GM12878 (cell line): ENCODE measurements at regions not wholly inside any gene's neighbourhood (a gene's known extent, or its start where the extent isn't known, plus 50 kb on each side); places are given as distances from the start of the nearest gene placed in this dataset.

ENCODE experiments used
- ATAC-seq: fragments of 200-7000 bp; cut with Tn5 transposase; 3 replicates; pipeline ENCODE4 v1.9.1; 2020; ENCODE audit warnings: mild to moderate bottlenecking, moderate library complexity
- BruUV-seq: library from RNA; stranded (reverse); fragments of 400-500 nt; replicated peaks from 2 replicates; lab custom pipeline; 2021; lab: Mats Ljungman, UMichigan
- CTCF ChIA-PET: fragments of 300-600 bp; sonication (Branson Sonifier 250); formaldehyde crosslinking; extraction: SDS; loops from one replicate; lab custom pipeline; 2021; ENCODE audit warnings: inconsistent platforms; lab: Yijun Ruan, JAX
- POLR2A ChIA-PET: fragments of 350-600 bp; formaldehyde crosslinking; extraction: SDS; loops from one replicate; lab custom pipeline; 2021; ENCODE audit warnings: inconsistent platforms; lab: Charles Lee
- RAD21 ChIA-PET: fragments of 300-600 bp; sonication (Branson Sonifier 250); formaldehyde crosslinking; loops from one replicate; lab custom pipeline; 2023; ENCODE audit warnings: antibody characterized with exemption; ENCODE audit not compliant: unreplicated experiment; lab: Charles Lee
- SMC1A ChIA-PET: fragments of 300-600 bp; sonication (Branson Sonifier 250); formaldehyde crosslinking; loops from one replicate; lab custom pipeline; 2023; ENCODE audit not compliant: unreplicated experiment, uncharacterized antibody; lab: Charles Lee
- DNase-seq: peaks from one replicate; pipeline ENCODE4 v3.0.0-alpha.2; 2011; ENCODE audit warnings: low read depth, low spot score
- FAIRE-seq: peaks from 3 replicates; lab custom pipeline; 2011; peaks lifted over from hg19 to GRCh38; lab: Jason Lieb, UNC
- H2AFZ ChIP-seq: 2 replicates; pipeline ENCODE4 v1.6.0; 2011; ENCODE audit warnings: low read depth, low read length, control low read depth; ENCODE audit not compliant: control insufficient read depth
- H3K27ac ChIP-seq: 2 replicates; pipeline ENCODE4 v1.5.1; 2011; ENCODE audit warnings: control low read depth; ENCODE audit not compliant: control insufficient read depth, insufficient read depth
- H3K27me3 ChIP-seq, 2 experiments: replicated peaks in 1 of 2; 2 replicates each; pipeline versions ENCODE4 v1.6.0 to v1.6.1; 2011; ENCODE audit warnings: low read length in 1 of 2; ENCODE audit not compliant: control insufficient read depth in 2 of 2, insufficient read depth in 2 of 2
- H3K36me3 ChIP-seq, 2 experiments: 2 replicates each; pipeline ENCODE4 v1.5.1; 2011; ENCODE audit warnings: low read length in 1 of 2; ENCODE audit not compliant: control insufficient read depth in 2 of 2, insufficient read depth in 2 of 2
- H3K4me1 ChIP-seq: 2 replicates; pipeline ENCODE4 v1.6.1; 2011; ENCODE audit warnings: mild to moderate bottlenecking, low read length, moderate library complexity, mixed read lengths; ENCODE audit not compliant: control insufficient read depth, insufficient read depth
- H3K4me2 ChIP-seq: 2 replicates; pipeline ENCODE4 v1.6.0; 2011; ENCODE audit warnings: control low read depth; ENCODE audit not compliant: control insufficient read depth, insufficient read depth
- H3K4me3 ChIP-seq: fragments of 200-600 bp; sonication (generic); 2 replicates; pipeline ENCODE4 v1.5.1; 2016
- H3K79me2 ChIP-seq: 2 replicates; pipeline ENCODE4 v1.6.0; 2011; ENCODE audit warnings: low read length; ENCODE audit not compliant: control insufficient read depth, insufficient read depth
- H3K9ac ChIP-seq: 2 replicates; pipeline ENCODE4 v1.8.0; 2011; ENCODE audit warnings: low read length, control low read depth, mixed read lengths; ENCODE audit not compliant: control insufficient read depth, insufficient read depth
- H3K9me3 ChIP-seq: replicated peaks from 3 replicates; pipeline ENCODE4 v1.5.1; 2011; ENCODE audit warnings: mild to moderate bottlenecking, low read length; ENCODE audit not compliant: control insufficient read depth, insufficient read depth
- H4K20me1 ChIP-seq: 2 replicates; pipeline ENCODE4 v1.6.0; 2011; ENCODE audit not compliant: control insufficient read depth, insufficient read depth
- BCL11A ChIP-seq: IDR thresholded peaks from 2 replicates; pipeline ENCODE4 v1.6.1; 2011; ENCODE audit warnings: low read depth, low read length
- CHD1 ChIP-seq: IDR thresholded peaks from 2 replicates; pipeline ENCODE4 v1.6.1; 2012; ENCODE audit warnings: low read depth, low read length, improper control_type of control experiment
- FOS ChIP-seq: IDR thresholded peaks from 3 replicates; pipeline ENCODE4 v1.6.1; 2011; ENCODE audit warnings: borderline replicate concordance; ENCODE audit not compliant: insufficient read length; ENCODE audit errors: extremely low read depth
- FOXK2 ChIP-seq: fragments of 450-650 bp; IDR thresholded peaks from 2 replicates; pipeline ENCODE4 v1.6.1; 2017; ENCODE audit warnings: mild to moderate bottlenecking, moderate library complexity
- NR2F1 ChIP-seq: fragments of 450-650 bp; conservative IDR thresholded peaks from 2 replicates; pipeline ENCODE4 v1.6.1; 2017; ENCODE audit warnings: mild to moderate bottlenecking
- RB1 ChIP-seq: fragments of 450-650 bp; formaldehyde crosslinking; IDR thresholded peaks from 2 replicates; pipeline ENCODE4 v1.6.1; 2017; ENCODE audit warnings: mild to moderate bottlenecking, borderline replicate concordance
- RBBP5 ChIP-seq: fragments of 200-600 bp; sonication (generic); conservative IDR thresholded peaks from 2 replicates; pipeline ENCODE4 v1.6.1; 2016
- RCOR1 ChIP-seq: conservative IDR thresholded peaks from 2 replicates; pipeline ENCODE4 v1.6.1; 2012; ENCODE audit warnings: low read depth, low read length, improper control_type of control experiment
- SP1 ChIP-seq: IDR thresholded peaks from one replicate; pipeline ENCODE4 v1.6.1; 2011; ENCODE audit warnings: low read depth, low read length
- SRF ChIP-seq, 2 experiments: IDR thresholded peaks; 2 replicates each; pipeline ENCODE4 v1.6.1; 2011; ENCODE audit warnings: low read depth in 2 of 2, low read length in 2 of 2, mild to moderate bottlenecking in 1 of 2, moderate library complexity in 1 of 2
- SUPT20H ChIP-seq: IDR thresholded peaks from 2 replicates; pipeline ENCODE4 v1.6.1; 2011; ENCODE audit warnings: low read depth, mild to moderate bottlenecking, low read length, moderate library complexity, borderline replicate concordance; ENCODE audit not compliant: control insufficient read depth
- TARDBP ChIP-seq: IDR thresholded peaks from 2 replicates; pipeline ENCODE4 v1.6.1; 2016; ENCODE audit warnings: borderline replicate concordance
- WRNIP1 ChIP-seq: IDR thresholded peaks from 2 replicates; pipeline ENCODE4 v1.6.1; 2011; ENCODE audit warnings: low read depth, low read length, improper control_type of control experiment, borderline replicate concordance
- WGBS: methylation state at CpG from one replicate; pipeline ENCODE4 v1.1.6; 2016; ENCODE audit warnings: low lambda C conversion rate; ENCODE audit not compliant: insufficient replicate concordance, insufficient coverage; ENCODE audit errors: missing lambda C conversion rate; 5-methylcytosine and 5-hydroxymethylcytosine counted together
- in situ Hi-C: fragments of 300-500 bp; cut with MboI; formaldehyde crosslinking; loops from 9 replicates; pipeline ENCODE4 v1.14.3; 2018; ENCODE audit warnings: mixed read lengths
- intact Hi-C: fragments of 100-400 bp; cut with micrococcal nuclease; formaldehyde crosslinking; loops from one replicate; pipeline ENCODE4 v1.14.2; 2022; ENCODE audit not compliant: unreplicated experiment

GRCh38 chr1:2944705-2945104 lies 76.6 kb upstream of the ACTRT2 start:
- SMC1A ChIA-PET, result no interaction called here
- CTCF ChIA-PET, result no interaction called here
- ATAC-seq (no peak), FAIRE-seq (no peak), DNase-seq (no peak)
- no TSS peak for BruUV-seq
- Histone ChIP-seq H3K4me3 (no peak overlapping the region), H3K4me2 (no peak overlapping the region), H2AFZ (no peak overlapping the region), H4K20me1 (no peaks in the 10 kb centered on the region), H3K27me3 (no peaks in the 10 kb centered on the region), H3K79me2 (no peaks in the 10 kb centered on the region), H3K36me3 (no peaks in the 10 kb centered on the region), H3K4me1 (no peaks in the 10 kb centered on the region), H3K27ac (no peak overlapping the region), H3K9ac (no peak overlapping the region), H3K9me3 (peaks cover 3% of the 10 kb centered on the region; the same call in 1 of the 3 replicates)
- intact Hi-C loops, result no loop called here
- in situ Hi-C loops, result no loop called here
- POLR2A ChIA-PET, result no interaction called here
- RAD21 ChIA-PET, result no interaction called here
- TF ChIP-seq WRNIP1 (no peak), RBBP5 (no peak), RCOR1 (no peak), TARDBP (no peak), SUPT20H (no peak), FOXK2 (no peak), NR2F1 (no peak), BCL11A (no peak), SP1 (no peak), RB1 (no peak), CHD1 (no peak), FOS (no peak), SRF (IDR thresholded peaks at IDR 0.05; ENCODE audit: low read depth in 2 of 2, low read length in 2 of 2) (no peak)
- 24% methylated on average over 4 of the region's 4 CpGs for WGBS
